ENCODE measurements at regions not wholly inside any gene's neighbourhood (a gene's known extent, or its start where the extent isn't known, plus 50 kb on each side); places are given as distances from the start of the nearest gene placed in this dataset.
"Not testable (repeated sequence)": the region's sequence is repeated elsewhere in the genome, so short reads cannot be mapped to it uniquely, and the experiment has no call there.

DNA sequence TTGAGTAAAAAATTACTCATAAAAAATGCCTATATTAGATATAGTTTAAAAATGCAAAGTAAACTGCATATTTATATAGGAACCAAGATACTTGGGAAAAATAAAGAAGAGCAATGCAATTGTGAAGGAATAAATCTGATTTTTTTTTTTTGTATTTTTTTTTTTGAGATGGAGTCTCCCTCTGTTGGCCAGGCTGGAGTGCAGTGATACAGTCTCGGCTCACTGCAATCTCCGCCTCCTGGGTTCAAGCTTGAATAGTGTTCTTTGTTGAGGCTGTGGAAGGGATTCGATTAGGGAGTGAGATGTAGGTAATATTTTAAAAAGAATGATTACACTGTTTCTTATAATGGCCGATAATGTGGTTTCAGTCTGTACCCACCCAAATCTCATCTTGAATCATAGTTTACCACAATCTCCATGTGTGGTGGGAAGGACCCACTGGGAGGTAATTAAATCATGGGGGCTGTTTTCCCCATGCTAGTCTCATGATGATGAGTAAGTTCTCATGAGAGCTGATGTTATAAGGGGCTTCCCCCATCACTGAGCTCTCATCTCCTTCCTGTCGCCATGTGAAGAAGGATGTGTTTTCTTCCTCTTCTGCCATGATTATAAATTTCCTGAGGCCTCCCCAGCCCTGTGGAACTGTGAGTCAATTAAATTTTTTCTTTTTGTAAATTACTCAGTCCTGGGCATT is 1765.9 kb downstream of the PLA2G4A start:
- DNase-seq (ENCODE audit: low spot score), result no peak

DNA sequence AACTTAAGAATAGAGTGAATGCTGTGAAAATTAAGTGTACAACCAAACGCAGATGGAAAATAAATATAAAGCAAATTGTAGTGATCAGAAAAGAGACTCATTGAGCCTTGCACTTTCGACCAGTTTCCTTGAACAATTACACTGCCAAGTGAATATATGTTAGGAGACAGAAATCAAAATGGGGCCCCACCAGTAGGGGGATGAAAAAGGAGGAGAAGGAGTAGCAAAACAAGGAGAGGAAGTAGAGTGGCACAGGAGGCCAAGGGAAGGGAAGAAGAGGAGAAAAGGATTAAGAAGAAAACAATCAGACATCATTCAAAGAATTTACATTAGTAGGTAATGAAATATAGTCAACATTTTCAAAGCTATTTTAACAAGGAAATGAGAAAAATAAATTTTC is 1770.6 kb downstream of the PLA2G4A start:
- DNase-seq (ENCODE audit: low spot score), result no peak

- no peak for DNase-seq (ENCODE audit: low spot score)
Measured at GRCh38 chr1:188611432-188611831, 1782.7 kb downstream of the PLA2G4A start.

- no peak for DNase-seq (ENCODE audit: low spot score)
Measured at GRCh38 chr1:188615321-188615720, 1786.6 kb downstream of the PLA2G4A start.

- DNase-seq (ENCODE audit: low spot score), result no peak
Measured at GRCh38 chr1:188620236-188620635, 1791.5 kb downstream of the PLA2G4A start.

GRCh38 chr1:188641566-188642211 is 1812.9 kb downstream of the PLA2G4A start:
- no peak for DNase-seq (ENCODE audit: low spot score)

DNA sequence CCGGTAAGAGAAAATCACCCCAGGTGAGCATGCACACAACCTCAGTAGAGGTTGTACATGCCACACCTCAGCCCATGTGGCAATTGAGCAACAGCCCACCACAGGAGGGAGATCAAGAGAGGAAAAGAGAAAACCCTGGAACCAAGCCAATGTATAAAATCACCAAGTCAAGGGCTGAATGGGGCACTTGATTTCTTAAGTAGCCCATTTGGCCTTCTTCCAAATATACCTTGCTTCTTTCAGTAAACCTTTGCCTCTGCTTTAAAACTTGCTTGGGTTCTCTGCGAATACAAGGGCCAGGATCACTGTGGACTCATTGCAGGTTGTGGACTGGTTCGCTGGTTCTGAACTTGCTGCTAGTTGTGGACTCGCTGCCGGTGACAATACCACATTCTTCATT is 1814.0 kb downstream of the PLA2G4A start:
- no peak for DNase-seq (ENCODE audit: low spot score)

- peak; percentile 70 for DNase-seq (ENCODE audit: low spot score)
Measured at GRCh38 chr1:188652678-188653077, 1823.9 kb downstream of the PLA2G4A start.

DNA sequence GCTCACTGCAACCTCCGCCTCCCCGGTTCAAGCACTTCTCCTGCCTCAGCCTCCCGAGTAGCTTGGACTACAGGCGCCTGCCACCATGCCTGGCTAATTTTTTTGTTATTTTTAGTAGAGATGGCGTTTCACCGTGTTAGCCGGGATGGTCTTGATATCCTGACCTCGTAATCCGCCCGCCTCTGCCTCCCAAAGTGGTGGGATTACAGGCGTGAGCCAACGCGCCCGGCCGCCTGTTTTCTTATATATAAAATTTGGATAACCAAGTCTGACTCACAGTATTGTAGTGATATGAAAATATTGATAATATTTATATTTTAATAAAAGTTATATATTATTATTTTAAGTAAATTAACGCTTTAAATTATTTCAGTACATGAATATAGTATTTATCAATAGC is 1821.7 kb downstream of the BRINP3 start:
- not testable (repeated sequence) for DNase-seq (ENCODE audit: low spot score)

GRCh38 chr1:188660572-188660971 is 1817.1 kb downstream of the BRINP3 start:
- DNase-seq (ENCODE audit: low spot score), result no peak

DNA sequence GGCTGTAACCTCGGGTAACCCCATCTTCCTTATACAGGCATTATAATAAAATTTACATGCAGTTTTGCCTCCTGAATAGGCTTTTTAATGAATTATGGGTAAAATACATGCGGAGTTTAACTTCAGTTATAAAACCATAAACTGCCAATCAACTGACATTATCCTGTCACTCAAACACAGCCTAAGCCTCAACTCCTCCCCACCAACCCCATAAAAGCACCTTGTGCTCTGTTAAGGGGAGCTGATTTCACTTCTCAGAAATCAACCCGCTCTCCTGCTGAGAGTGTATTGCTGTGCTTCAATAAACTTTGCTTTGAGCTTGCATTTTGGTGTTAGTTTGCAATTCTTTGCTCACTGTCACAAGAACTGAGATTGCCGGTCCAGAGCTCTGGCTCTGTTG is 1812.2 kb downstream of the BRINP3 start:
- no peak for DNase-seq (ENCODE audit: low spot score)

GRCh38 chr1:188668083-188668482 is 1809.6 kb downstream of the BRINP3 start:
- DNase-seq (ENCODE audit: low spot score), result peak; percentile 8

DNA sequence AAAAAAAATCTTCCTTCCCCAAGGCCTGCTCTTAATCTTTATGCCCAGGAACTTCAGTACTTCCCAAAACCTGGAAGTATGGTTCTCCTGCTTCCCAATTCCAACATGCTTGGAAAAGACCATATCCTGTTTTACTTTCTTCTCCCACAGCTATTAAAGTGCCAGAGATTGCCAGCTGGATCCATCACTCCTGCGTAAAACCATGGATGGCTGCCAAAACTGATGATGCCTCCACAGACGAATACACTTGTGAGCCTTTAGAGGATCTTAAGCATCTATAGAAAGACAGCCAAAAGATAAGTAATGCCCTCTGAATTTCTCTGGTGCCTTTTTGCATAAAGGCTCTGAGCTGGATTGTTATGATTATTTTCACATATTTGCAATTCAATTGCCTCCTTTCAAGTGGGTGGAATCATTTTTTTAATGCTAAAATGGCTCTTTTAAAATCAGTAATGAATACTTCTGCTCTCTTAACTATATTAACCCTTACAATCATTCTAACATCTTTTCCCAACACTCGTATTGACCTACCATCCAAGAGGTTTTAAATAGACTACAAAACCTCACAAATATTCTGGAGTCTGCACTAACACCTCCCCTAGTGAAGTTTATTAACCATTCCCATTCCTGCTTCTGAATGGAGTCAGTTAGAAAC is 1807.8 kb downstream of the BRINP3 start:
- DNase-seq (ENCODE audit: low spot score), result peak; percentile 51

GRCh38 chr1:188670837-188671236 is 1806.8 kb downstream of the BRINP3 start:
- peak; percentile 41 for DNase-seq (ENCODE audit: low spot score)

DNA sequence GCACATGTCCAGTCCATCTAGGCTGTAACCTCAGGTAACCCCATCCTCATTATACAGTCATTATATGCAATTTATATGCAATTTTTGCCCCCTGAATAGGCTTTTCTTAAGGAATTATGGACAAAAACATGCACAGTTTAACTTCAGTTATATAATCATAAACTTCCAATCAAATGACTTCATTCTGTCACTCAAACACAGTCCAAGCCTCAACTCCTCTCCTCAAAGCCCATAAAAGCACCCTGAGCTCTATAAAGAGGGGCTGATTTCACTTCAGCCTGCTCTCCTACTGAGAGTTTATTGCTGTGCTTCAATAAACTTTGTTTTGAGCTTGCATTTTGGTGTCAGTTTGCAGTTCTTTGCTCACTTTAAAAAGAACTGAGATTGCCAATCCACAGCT is 1805.5 kb downstream of the BRINP3 start:
- no peak for DNase-seq (ENCODE audit: low spot score)

GRCh38 chr1:188689542-188689941 is 1788.1 kb downstream of the BRINP3 start:
- DNase-seq (ENCODE audit: low spot score), result peak; percentile 80

DNA sequence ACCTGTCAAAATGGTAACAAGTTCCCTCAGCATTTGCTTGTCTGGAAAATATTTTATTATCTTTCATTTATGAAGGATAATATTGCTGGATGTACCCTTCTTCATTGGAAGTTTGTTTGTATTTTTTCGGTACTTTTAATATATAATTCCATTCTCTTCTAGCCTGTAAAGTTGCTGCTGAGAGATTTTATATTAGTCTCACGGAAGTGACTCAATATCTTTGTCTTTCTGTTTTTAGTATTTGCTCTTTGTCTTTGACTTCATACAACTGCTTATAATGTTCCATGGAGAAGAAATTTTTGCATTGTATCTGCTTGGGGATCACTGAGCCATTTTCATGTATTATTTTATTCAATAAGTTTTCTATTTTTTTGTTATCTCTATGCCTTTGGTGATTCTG is 1777.5 kb downstream of the BRINP3 start:
- DNase-seq (ENCODE audit: low spot score), result no peak

- peak; percentile 94 for DNase-seq (ENCODE audit: low spot score)
Measured at GRCh38 chr1:188706742-188707141, 1770.9 kb downstream of the BRINP3 start.

DNA sequence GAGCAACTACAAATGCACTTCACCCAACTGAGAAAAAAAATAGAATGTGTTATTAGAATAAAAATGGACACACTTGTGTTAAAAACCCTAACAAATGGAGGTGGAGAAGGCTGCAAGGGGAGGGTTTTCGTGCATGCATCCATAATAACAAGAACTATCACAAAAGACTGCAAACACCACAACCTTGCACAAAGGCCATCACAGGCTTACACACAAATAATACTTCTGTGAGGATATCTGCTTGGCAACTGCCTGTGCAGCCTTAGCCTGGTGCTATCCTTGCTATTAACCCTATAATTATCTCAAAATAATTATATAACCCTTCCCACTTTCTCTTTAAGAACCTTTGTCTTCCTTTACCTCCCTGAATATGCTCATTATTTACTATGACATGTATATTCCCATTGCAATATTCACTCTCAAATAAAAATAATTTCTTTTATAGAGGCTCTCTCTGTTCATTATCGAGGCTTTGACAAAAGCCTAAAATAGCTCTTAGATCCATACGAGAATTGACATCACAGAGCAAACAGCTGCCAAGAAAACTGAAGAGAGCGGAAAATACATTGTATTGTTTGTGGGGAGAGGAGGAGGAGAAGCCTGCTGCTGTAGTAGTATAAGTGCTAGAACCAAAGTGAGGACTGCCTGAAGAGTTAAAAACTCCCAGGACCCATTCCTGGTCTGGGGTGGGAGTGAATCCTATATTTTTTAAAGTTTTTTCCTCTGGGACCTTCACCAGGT is 1768.7 kb downstream of the BRINP3 start:
- no peak for DNase-seq (ENCODE audit: low spot score)

DNA sequence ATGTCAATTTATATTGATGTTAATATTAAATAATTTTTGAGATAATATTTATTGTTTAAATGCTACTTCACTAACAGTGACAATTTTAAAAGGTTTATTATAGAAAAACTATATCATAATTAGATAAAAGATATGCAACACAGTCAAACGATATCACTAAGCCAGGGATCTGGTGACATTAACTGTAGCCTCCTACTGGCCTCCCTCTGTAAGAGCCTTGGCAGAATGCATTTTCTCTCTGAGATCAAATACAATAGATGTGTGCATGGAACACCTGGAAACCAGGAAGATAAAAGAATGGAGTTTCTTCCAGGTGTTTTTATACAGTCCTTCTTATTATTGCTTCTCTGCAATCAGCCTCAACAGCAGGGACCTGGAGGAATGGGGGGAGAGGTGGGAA is 1762.1 kb downstream of the BRINP3 start:
- no peak for DNase-seq (ENCODE audit: low spot score)

- no peak for DNase-seq (ENCODE audit: low spot score)
Measured at GRCh38 chr1:188719735-188720134, 1757.9 kb downstream of the BRINP3 start.

GRCh38 chr1:188723332-188724020 is 1754.2 kb downstream of the BRINP3 start:
- no peak for DNase-seq (ENCODE audit: low spot score)

Data from H4 (cell line).